GM12878 (cell line): ENCODE measurements at regions not wholly inside any gene's neighbourhood (a gene's known extent, or its start where the extent isn't known, plus 50 kb on each side); places are given as distances from the start of the nearest gene placed in this dataset.

Experiments used
- ATAC-seq: fragments of 200-7000 bp; cut with Tn5 transposase; 3 replicates; pipeline ENCODE4 v1.9.1; 2020; ENCODE audit warnings: mild to moderate bottlenecking, moderate library complexity
- BruUV-seq: library from RNA; stranded (reverse); fragments of 400-500 nt; replicated peaks from 2 replicates; lab custom pipeline; 2021; lab: Mats Ljungman, UMichigan
- CTCF ChIA-PET: fragments of 300-600 bp; sonication (Branson Sonifier 250); formaldehyde crosslinking; extraction: SDS; loops from one replicate; lab custom pipeline; 2021; ENCODE audit warnings: inconsistent platforms; lab: Yijun Ruan, JAX
- POLR2A ChIA-PET: fragments of 350-600 bp; formaldehyde crosslinking; extraction: SDS; loops from one replicate; lab custom pipeline; 2021; ENCODE audit warnings: inconsistent platforms; lab: Charles Lee
- RAD21 ChIA-PET: fragments of 300-600 bp; sonication (Branson Sonifier 250); formaldehyde crosslinking; loops from one replicate; lab custom pipeline; 2023; ENCODE audit warnings: antibody characterized with exemption; ENCODE audit not compliant: unreplicated experiment; lab: Charles Lee
- SMC1A ChIA-PET: fragments of 300-600 bp; sonication (Branson Sonifier 250); formaldehyde crosslinking; loops from one replicate; lab custom pipeline; 2023; ENCODE audit not compliant: unreplicated experiment, uncharacterized antibody; lab: Charles Lee
- DNase-seq: peaks from one replicate; pipeline ENCODE4 v3.0.0-alpha.2; 2011; ENCODE audit warnings: low read depth, low spot score
- FAIRE-seq: peaks from 3 replicates; lab custom pipeline; 2011; peaks lifted over from hg19 to GRCh38; lab: Jason Lieb, UNC
- H2AFZ ChIP-seq: 2 replicates; pipeline ENCODE4 v1.6.0; 2011; ENCODE audit warnings: low read depth, low read length, control low read depth; ENCODE audit not compliant: control insufficient read depth
- H3K27ac ChIP-seq: 2 replicates; pipeline ENCODE4 v1.5.1; 2011; ENCODE audit warnings: control low read depth; ENCODE audit not compliant: control insufficient read depth, insufficient read depth
- H3K27me3 ChIP-seq, 2 experiments: replicated peaks in 1 of 2; 2 replicates each; pipeline versions ENCODE4 v1.6.0 to v1.6.1; 2011; ENCODE audit warnings: low read length in 1 of 2; ENCODE audit not compliant: control insufficient read depth in 2 of 2, insufficient read depth in 2 of 2
- H3K36me3 ChIP-seq, 2 experiments: 2 replicates each; pipeline ENCODE4 v1.5.1; 2011; ENCODE audit warnings: low read length in 1 of 2; ENCODE audit not compliant: control insufficient read depth in 2 of 2, insufficient read depth in 2 of 2
- H3K4me1 ChIP-seq: 2 replicates; pipeline ENCODE4 v1.6.1; 2011; ENCODE audit warnings: mild to moderate bottlenecking, low read length, moderate library complexity, mixed read lengths; ENCODE audit not compliant: control insufficient read depth, insufficient read depth
- H3K4me2 ChIP-seq: 2 replicates; pipeline ENCODE4 v1.6.0; 2011; ENCODE audit warnings: control low read depth; ENCODE audit not compliant: control insufficient read depth, insufficient read depth
- H3K4me3 ChIP-seq: fragments of 200-600 bp; sonication (generic); 2 replicates; pipeline ENCODE4 v1.5.1; 2016
- H3K79me2 ChIP-seq: 2 replicates; pipeline ENCODE4 v1.6.0; 2011; ENCODE audit warnings: low read length; ENCODE audit not compliant: control insufficient read depth, insufficient read depth
- H3K9ac ChIP-seq: 2 replicates; pipeline ENCODE4 v1.8.0; 2011; ENCODE audit warnings: low read length, control low read depth, mixed read lengths; ENCODE audit not compliant: control insufficient read depth, insufficient read depth
- H3K9me3 ChIP-seq: replicated peaks from 3 replicates; pipeline ENCODE4 v1.5.1; 2011; ENCODE audit warnings: mild to moderate bottlenecking, low read length; ENCODE audit not compliant: control insufficient read depth, insufficient read depth
- H4K20me1 ChIP-seq: 2 replicates; pipeline ENCODE4 v1.6.0; 2011; ENCODE audit not compliant: control insufficient read depth, insufficient read depth
- ATF2 ChIP-seq: IDR thresholded peaks from 2 replicates; pipeline ENCODE4 v1.6.1; 2012; ENCODE audit warnings: low read length, inconsistent platforms
- BCL11A ChIP-seq: IDR thresholded peaks from 2 replicates; pipeline ENCODE4 v1.6.1; 2011; ENCODE audit warnings: low read depth, low read length
- BRCA1 ChIP-seq: IDR thresholded peaks from 2 replicates; pipeline ENCODE4 v1.6.1; 2011; ENCODE audit warnings: low read depth, low read length, improper control_type of control experiment
- CEBPB ChIP-seq, 2 experiments: fragments of 150-350 bp in 1 of 2; IDR thresholded peaks; 2 replicates each; pipeline ENCODE4 v1.6.1; 2012 to 2014; ENCODE audit warnings: low read depth in 2 of 2, low read length in 2 of 2, borderline replicate concordance in 1 of 2, inconsistent platforms in 1 of 2
- CHD1 ChIP-seq: IDR thresholded peaks from 2 replicates; pipeline ENCODE4 v1.6.1; 2012; ENCODE audit warnings: low read depth, low read length, improper control_type of control experiment
- CHD2 ChIP-seq: IDR thresholded peaks from 2 replicates; pipeline ENCODE4 v1.6.1; 2011; ENCODE audit warnings: low read depth, low read length, improper control_type of control experiment, borderline replicate concordance
- NBN ChIP-seq: fragments of 450-650 bp; IDR thresholded peaks from 2 replicates; pipeline ENCODE4 v1.6.1; 2016
- NR2C2 ChIP-seq: IDR thresholded peaks from 2 replicates; pipeline ENCODE4 v1.6.1; 2011; ENCODE audit warnings: borderline replicate concordance, low read depth; ENCODE audit not compliant: control insufficient read depth, insufficient read length
- POLR2AphosphoS2 ChIP-seq: IDR thresholded peaks from 2 replicates; pipeline ENCODE4 v1.6.1; 2011; ENCODE audit warnings: low read depth, mild to moderate bottlenecking, low read length, improper control_type of control experiment, moderate library complexity
- RB1 ChIP-seq: fragments of 450-650 bp; formaldehyde crosslinking; IDR thresholded peaks from 2 replicates; pipeline ENCODE4 v1.6.1; 2017; ENCODE audit warnings: mild to moderate bottlenecking, borderline replicate concordance
- RBBP5 ChIP-seq: fragments of 200-600 bp; sonication (generic); conservative IDR thresholded peaks from 2 replicates; pipeline ENCODE4 v1.6.1; 2016
- SPI1 ChIP-seq: IDR thresholded peaks from 2 replicates; pipeline ENCODE4 v1.6.1; 2011; ENCODE audit warnings: low read depth, mild to moderate bottlenecking, low read length, moderate library complexity, borderline replicate concordance; ENCODE audit not compliant: insufficient read depth
- SREBF1 ChIP-seq: IDR thresholded peaks from 2 replicates; pipeline ENCODE4 v1.6.1; 2012; ENCODE audit warnings: mild to moderate bottlenecking, low read length
- TCF7 ChIP-seq: IDR thresholded peaks from 2 replicates; pipeline ENCODE4 v1.6.1; 2014; ENCODE audit warnings: antibody characterized with exemption, borderline replicate concordance
- ZZZ3 ChIP-seq: IDR thresholded peaks from 2 replicates; pipeline ENCODE4 v1.6.1; 2011; ENCODE audit warnings: low read depth; ENCODE audit not compliant: control insufficient read depth, insufficient read length
- WGBS: methylation state at CpG from one replicate; pipeline ENCODE4 v1.1.6; 2016; ENCODE audit warnings: low lambda C conversion rate; ENCODE audit not compliant: insufficient replicate concordance, insufficient coverage; ENCODE audit errors: missing lambda C conversion rate; 5-methylcytosine and 5-hydroxymethylcytosine counted together
- in situ Hi-C: fragments of 300-500 bp; cut with MboI; formaldehyde crosslinking; loops from 9 replicates; pipeline ENCODE4 v1.14.3; 2018; ENCODE audit warnings: mixed read lengths
- intact Hi-C: fragments of 100-400 bp; cut with micrococcal nuclease; formaldehyde crosslinking; loops from one replicate; pipeline ENCODE4 v1.14.2; 2022; ENCODE audit not compliant: unreplicated experiment
- TF ChIP-seq, protein P1 (sequence below): fragments of 450-650 bp; IDR thresholded peaks from 2 replicates; pipeline ENCODE4 v1.6.1; 2017; ENCODE audit warnings: low read depth, mild to moderate bottlenecking, moderate library complexity
- TF ChIP-seq, protein P2 (sequence below): fragments of 450-650 bp; IDR thresholded peaks from 2 replicates; pipeline ENCODE4 v1.6.1; 2017; ENCODE audit warnings: borderline replicate concordance

- TF ChIP-seq TCF7 (no peak), ZZZ3 (no peak), RBBP5 (no peak), SPI1 (no peak), CHD1 (no peak), CHD2 (no peak), NR2C2 (no peak), BRCA1 (no peak)
- TF ChIP-seq, protein P1, sequence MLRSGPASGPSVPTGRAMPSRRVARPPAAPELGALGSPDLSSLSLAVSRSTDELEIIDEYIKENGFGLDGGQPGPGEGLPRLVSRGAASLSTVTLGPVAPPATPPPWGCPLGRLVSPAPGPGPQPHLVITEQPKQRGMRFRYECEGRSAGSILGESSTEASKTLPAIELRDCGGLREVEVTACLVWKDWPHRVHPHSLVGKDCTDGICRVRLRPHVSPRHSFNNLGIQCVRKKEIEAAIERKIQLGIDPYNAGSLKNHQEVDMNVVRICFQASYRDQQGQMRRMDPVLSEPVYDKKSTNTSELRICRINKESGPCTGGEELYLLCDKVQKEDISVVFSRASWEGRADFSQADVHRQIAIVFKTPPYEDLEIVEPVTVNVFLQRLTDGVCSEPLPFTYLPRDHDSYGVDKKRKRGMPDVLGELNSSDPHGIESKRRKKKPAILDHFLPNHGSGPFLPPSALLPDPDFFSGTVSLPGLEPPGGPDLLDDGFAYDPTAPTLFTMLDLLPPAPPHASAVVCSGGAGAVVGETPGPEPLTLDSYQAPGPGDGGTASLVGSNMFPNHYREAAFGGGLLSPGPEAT = no peak
Measured at GRCh38 chr4:53916431-53916889, 147.9 kb downstream of the CHIC2 start (continued).

DNA sequence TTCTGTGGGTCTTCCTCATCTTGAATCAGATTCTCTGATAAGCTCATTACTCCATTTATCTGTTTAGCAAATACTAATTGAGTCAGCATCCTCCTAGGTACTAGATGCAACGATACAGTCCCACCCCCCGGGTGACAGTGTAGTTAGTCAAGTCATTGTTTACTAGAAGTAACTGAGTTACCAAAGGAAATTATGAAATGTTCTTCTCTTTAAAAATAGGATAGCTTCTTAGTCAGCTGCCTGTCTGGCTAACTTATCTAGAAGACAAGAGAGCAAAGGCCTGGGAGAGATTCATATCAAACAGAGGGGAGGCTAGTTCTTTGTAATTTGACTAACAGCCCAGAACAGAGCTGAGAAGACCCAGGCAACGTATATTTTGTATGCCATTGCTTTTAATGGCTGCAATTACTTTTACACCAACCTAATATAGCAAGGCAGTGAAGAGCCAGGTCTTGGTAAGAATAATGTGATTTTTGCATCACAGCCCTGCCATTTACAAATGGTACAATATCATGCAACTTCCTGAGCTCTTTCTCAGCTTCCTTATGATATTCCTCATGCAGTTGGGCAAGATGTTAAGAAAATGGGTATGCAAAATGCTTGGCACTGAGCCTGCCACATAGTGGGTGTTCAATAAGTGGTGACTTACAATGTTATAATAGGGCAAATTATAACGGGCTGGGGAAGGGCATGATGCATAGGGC is 149.9 kb downstream of the CHIC2 start:
- Histone ChIP-seq H3K4me2 (no peak overlapping the region), H3K79me2 (no peaks in the 10 kb centered on the region), H3K9me3 (no peaks in the 10 kb centered on the region), H3K4me3 (no peak overlapping the region), H3K27me3 (peaks cover 0 to 2% of the 10 kb centered on the region in 2 experiments; a peak in 1 of 4 replicates), H3K36me3 (no peaks in the 10 kb centered on the region), H4K20me1 (no peaks in the 10 kb centered on the region), H2AFZ (no peak overlapping the region), H3K4me1 (no peaks in the 10 kb centered on the region), H3K27ac (no peak overlapping the region), H3K9ac (no peak overlapping the region)
- ChIA-PET POLR2A (no interaction called here), CTCF (interaction anchor here (0.6 to 1.8 kb wide), 5 partner anchors 16 to 354 kb away, joined by 3 to 7 read pairs (median 3); no protein-coding TSS in a partner anchor), SMC1A (interaction anchor here (1.0 to 2.3 kb wide), 2 partner anchors 10 to 11 kb away, joined by 3 to 6 read pairs; no protein-coding TSS in a partner anchor), RAD21 (interaction anchor here (1.7 kb wide), 1 partner anchor 320 kb away, joined by 5 read pairs; no protein-coding TSS in a partner anchor)
- no peak for ATAC-seq
- in situ Hi-C loops (no loop called here), intact Hi-C loops (no loop called here)
- DNase-seq = no peak
- TF ChIP-seq RB1 (no peak), ATF2 (no peak), CEBPB (IDR thresholded peaks at IDR 0.05; ENCODE audit: borderline replicate concordance in 1 of 2, low read depth in 2 of 2, low read length in 2 of 2) (no peak), NBN (no peak), SREBF1 (no peak), BCL11A (no peak), POLR2AphosphoS2 (no peak)
- TF ChIP-seq, protein P2, sequence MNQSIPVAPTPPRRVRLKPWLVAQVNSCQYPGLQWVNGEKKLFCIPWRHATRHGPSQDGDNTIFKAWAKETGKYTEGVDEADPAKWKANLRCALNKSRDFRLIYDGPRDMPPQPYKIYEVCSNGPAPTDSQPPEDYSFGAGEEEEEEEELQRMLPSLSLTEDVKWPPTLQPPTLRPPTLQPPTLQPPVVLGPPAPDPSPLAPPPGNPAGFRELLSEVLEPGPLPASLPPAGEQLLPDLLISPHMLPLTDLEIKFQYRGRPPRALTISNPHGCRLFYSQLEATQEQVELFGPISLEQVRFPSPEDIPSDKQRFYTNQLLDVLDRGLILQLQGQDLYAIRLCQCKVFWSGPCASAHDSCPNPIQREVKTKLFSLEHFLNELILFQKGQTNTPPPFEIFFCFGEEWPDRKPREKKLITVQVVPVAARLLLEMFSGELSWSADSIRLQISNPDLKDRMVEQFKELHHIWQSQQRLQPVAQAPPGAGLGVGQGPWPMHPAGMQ = no peak
- no TSS peak for BruUV-seq
- no peak for FAIRE-seq
- WGBS = 14% methylated on average over 4 of the region's 4 CpGs
